ENCODE measurements at regions not wholly inside any gene's neighbourhood (a gene's known extent, or its start where the extent isn't known, plus 50 kb on each side); places are given as distances from the start of the nearest gene placed in this dataset.

DNA sequence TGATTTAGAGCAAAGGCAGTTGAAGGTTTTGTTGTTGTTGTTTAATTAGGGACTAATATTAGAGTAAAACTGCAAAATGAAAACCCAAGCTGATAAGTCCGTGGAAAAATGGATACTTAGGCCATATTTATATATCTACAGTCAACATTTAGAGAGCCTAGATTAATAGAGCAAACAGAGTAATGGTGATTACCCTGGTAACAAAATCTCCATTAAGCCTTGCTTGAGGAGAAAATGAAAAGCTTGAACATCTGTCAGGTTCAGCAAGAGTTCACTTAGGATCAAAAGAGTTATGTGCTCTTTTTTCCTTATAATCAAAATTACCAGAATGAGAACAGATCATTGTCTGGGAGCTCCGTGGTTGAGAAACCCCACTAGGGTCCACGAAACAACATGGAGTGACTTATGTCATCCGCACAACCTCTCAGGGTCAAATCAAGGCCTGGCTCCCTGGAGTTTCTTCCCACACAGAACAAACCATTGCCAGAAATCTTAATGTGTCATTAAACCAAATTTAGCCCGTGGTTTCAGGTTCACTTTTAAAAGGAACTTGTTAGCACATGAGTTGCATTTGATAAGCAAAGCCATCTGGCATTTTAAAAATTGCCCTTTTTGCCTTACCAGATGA lies 381.2 kb downstream of the GABRB3 start:
- intact Hi-C loops (cut with DNase I), result no loop called here
- Histone ChIP-seq H3K4me1 (no peaks in the 10 kb centered on the region), H3K9me3 (no peaks in the 10 kb centered on the region), H3K27me3 (no peaks in the 10 kb centered on the region), H3K36me3 (no peaks in the 10 kb centered on the region), H3K4me3 (no peak overlapping the region), H3K27ac (no peak overlapping the region)
- TF ChIP-seq, protein P1, sequence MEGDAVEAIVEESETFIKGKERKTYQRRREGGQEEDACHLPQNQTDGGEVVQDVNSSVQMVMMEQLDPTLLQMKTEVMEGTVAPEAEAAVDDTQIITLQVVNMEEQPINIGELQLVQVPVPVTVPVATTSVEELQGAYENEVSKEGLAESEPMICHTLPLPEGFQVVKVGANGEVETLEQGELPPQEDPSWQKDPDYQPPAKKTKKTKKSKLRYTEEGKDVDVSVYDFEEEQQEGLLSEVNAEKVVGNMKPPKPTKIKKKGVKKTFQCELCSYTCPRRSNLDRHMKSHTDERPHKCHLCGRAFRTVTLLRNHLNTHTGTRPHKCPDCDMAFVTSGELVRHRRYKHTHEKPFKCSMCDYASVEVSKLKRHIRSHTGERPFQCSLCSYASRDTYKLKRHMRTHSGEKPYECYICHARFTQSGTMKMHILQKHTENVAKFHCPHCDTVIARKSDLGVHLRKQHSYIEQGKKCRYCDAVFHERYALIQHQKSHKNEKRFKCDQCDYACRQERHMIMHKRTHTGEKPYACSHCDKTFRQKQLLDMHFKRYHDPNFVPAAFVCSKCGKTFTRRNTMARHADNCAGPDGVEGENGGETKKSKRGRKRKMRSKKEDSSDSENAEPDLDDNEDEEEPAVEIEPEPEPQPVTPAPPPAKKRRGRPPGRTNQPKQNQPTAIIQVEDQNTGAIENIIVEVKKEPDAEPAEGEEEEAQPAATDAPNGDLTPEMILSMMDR (IDR thresholded peaks at IDR 0.05), result no peak
- no peak for TF ChIP-seq POLR2AphosphoS5 (IDR thresholded peaks at IDR 0.05; ENCODE audit: insufficient read depth in 1 of 2, low read depth in 1 of 2)
- TF ChIP-seq POLR2A (IDR thresholded peaks at IDR 0.05), result no peak
- no peak for DNase-seq (ENCODE audit: extremely low spot score in 2 of 2)

DNA sequence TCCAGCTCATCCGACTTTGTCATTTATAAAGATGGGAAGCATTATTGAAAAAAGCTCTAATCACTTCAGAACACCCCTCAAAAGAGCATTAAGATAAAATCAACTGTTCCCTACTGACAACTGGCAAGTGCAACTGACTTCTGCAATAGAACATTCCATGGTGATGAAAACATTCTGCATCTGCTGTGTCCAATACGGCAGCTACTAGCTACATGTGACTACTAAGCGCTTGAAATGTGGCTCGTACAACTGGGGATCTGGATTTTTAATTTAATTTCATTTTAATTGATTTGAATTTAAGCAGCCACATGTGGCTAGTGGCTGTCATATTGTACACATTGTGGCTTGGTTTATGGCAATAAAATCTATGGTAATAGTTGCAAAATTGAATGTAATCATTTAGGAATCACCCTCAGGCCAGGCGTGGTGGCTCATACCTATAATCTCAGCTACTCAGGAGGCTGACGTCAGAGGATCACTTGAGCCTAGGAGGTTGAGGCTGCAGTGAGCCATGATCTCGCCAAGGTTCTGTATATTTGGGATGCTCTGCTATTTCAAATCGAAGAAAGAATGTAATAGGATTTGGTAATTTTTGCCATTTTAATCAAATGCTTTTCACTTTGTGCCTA lies 390.3 kb downstream of the GABRB3 start:
- H3K27me3 ChIP-seq, result no peaks in the 10 kb centered on the region
- H3K4me3 ChIP-seq, result no peak overlapping the region
- H3K36me3 ChIP-seq, result no peaks in the 10 kb centered on the region
- no peak for DNase-seq (ENCODE audit: extremely low spot score in 2 of 2)
- no peaks in the 10 kb centered on the region for H3K4me1 ChIP-seq
- TF ChIP-seq, protein P1 (IDR thresholded peaks at IDR 0.05), result no peak
- TF ChIP-seq POLR2A (IDR thresholded peaks at IDR 0.05), result no peak
- no peak for TF ChIP-seq POLR2AphosphoS5 (IDR thresholded peaks at IDR 0.05; ENCODE audit: insufficient read depth in 1 of 2, low read depth in 1 of 2)
- H3K9me3 ChIP-seq, result no peaks in the 10 kb centered on the region
- H3K27ac ChIP-seq, result no peak overlapping the region
- intact Hi-C loops (cut with DNase I), result no loop called here

DNA sequence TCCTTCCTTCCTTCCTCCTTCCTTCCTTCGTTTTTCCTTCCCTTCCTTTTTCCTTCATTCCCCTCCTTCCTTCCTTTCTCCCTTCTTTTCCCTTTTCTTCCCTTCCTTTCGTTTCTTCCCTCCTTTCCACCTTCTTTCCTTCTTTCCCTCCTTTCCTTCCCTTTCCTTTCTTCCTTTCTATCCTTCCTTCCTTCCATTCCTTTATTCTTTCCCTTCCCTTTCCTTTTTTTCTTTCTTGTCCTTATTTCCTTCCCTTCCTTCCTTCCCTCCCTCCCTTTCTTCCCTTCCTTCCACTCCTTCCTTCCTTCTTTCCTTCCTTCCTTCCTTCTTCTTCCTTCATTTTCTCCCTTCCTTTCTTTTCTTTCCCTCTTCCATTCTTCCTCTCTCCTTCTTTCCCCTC lies 394.6 kb downstream of the GABRB3 start:
- no peaks in the 10 kb centered on the region for H3K4me1 ChIP-seq
- DNase-seq (ENCODE audit: extremely low spot score in 2 of 2), result no peak
- TF ChIP-seq POLR2A (IDR thresholded peaks at IDR 0.05) (no peak), POLR2AphosphoS5 (IDR thresholded peaks at IDR 0.05; ENCODE audit: insufficient read depth in 1 of 2, low read depth in 1 of 2) (no peak)
- TF ChIP-seq, protein P1 (IDR thresholded peaks at IDR 0.05), result no peak
- no peaks in the 10 kb centered on the region for H3K36me3 ChIP-seq
- H3K27me3 ChIP-seq, result no peaks in the 10 kb centered on the region
- intact Hi-C loops (cut with DNase I), result no loop called here
- no peaks in the 10 kb centered on the region for H3K9me3 ChIP-seq
- H3K4me3 ChIP-seq, result no peak overlapping the region
- H3K27ac ChIP-seq, result no peak overlapping the region

DNA sequence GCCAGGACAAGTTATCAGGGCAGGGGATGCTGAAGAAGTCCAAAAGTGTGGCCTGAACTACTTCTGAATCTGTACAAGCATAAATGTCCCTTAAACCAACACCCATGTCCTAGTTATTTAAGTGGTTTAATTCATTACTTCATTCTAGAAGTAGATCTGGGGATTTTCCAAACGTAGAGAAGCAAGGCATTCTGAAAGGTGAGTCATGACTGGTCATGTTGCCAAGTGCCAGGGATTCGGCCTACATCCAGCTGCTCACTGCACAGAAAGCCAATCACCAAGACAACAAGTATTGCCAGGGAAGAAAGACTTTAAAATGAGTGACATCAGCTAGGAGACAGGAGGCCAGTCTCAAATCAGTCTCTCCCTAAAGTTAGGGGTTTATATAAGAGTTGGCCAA lies 396.6 kb downstream of the GABRB3 start:
- no peak overlapping the region for H3K4me3 ChIP-seq
- no peaks in the 10 kb centered on the region for H3K4me1 ChIP-seq
- no peak overlapping the region for H3K27ac ChIP-seq
- H3K27me3 ChIP-seq, result no peaks in the 10 kb centered on the region
- intact Hi-C loops (cut with DNase I), result no loop called here
- no peaks in the 10 kb centered on the region for H3K9me3 ChIP-seq
- H3K36me3 ChIP-seq, result no peaks in the 10 kb centered on the region
- TF ChIP-seq POLR2AphosphoS5 (IDR thresholded peaks at IDR 0.05; ENCODE audit: insufficient read depth in 1 of 2, low read depth in 1 of 2) (no peak), POLR2A (IDR thresholded peaks at IDR 0.05) (no peak)
- TF ChIP-seq, protein P1 (IDR thresholded peaks at IDR 0.05), result no peak
- DNase-seq (ENCODE audit: extremely low spot score in 2 of 2), result no peak

DNA sequence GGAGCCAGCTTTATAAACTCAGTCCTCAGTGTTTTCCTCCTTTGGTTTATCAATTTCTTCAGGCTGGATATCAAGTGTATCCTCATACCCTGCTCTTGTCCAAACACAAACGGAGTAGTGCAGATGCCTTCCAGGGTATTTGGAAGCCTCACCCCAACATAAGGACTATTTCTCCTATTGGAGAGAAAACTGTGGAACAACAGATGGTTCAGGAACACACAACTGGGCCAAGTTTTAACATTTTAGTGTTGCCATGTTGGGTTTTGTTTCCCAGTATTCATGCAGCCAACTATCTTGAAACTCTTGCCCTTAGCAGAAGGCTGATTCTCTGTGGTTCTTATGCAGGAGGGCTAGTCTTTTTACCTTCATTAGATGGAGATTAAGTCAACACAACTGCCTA lies 398.1 kb downstream of the GABRB3 start:
- H3K27ac ChIP-seq, result no peak overlapping the region
- DNase-seq (ENCODE audit: extremely low spot score in 2 of 2), result no peak
- H3K9me3 ChIP-seq, result no peaks in the 10 kb centered on the region
- intact Hi-C loops (cut with DNase I), result no loop called here
- no peaks in the 10 kb centered on the region for H3K36me3 ChIP-seq
- TF ChIP-seq, protein P1 (IDR thresholded peaks at IDR 0.05), result no peak
- TF ChIP-seq POLR2AphosphoS5 (IDR thresholded peaks at IDR 0.05; ENCODE audit: insufficient read depth in 1 of 2, low read depth in 1 of 2), result no peak
- no peak for TF ChIP-seq POLR2A (IDR thresholded peaks at IDR 0.05)
- H3K4me1 ChIP-seq, result no peaks in the 10 kb centered on the region
- H3K27me3 ChIP-seq, result no peaks in the 10 kb centered on the region
- no peak overlapping the region for H3K4me3 ChIP-seq

Measured in vagina (tissue), 2 donors.